GM18519 (cell line): ENCODE measurements at regions not wholly inside any gene's neighbourhood (a gene's known extent, or its start where the extent isn't known, plus 50 kb on each side); places are given as distances from the start of the nearest gene placed in this dataset.
"Not testable (repeated sequence)": the region's sequence is repeated elsewhere in the genome, so short reads cannot be mapped to it uniquely, and the experiment has no call there.

Experiments used
- ATAC-seq: cut with Tn5 transposase; IDR thresholded peaks from one replicate; pipeline ENCODE4 v1.9.1; 2021; ENCODE audit warnings: mild to moderate bottlenecking, moderate library complexity; ENCODE audit not compliant: unreplicated experiment, low FRiP score

DNA sequence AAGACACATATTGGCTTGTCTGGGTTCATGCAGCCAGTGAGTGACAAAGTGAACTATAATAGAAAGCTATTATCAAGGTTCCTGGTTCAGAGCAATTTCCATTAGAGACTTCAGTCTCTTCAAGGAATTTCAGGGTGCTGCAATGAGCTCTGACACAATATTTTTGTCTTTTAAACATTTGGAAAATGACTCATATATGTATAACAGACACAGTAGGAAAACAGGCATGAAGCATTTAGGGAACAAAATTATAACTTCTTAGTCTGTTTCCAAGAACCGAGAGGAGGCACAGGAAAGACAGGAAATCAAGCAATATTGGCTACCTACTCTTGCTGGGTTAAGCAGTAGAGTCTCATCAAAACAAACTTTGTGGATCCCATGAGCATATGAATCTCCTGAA lies 170.4 kb downstream of the PTPRC start:
- ATAC-seq, result no peak

GRCh38 chr1:198811449-198811848 lies 172.6 kb downstream of the PTPRC start:
- no peak for ATAC-seq

- no peak for ATAC-seq
Measured at GRCh38 chr1:198823626-198824025, 184.8 kb downstream of the PTPRC start.

DNA sequence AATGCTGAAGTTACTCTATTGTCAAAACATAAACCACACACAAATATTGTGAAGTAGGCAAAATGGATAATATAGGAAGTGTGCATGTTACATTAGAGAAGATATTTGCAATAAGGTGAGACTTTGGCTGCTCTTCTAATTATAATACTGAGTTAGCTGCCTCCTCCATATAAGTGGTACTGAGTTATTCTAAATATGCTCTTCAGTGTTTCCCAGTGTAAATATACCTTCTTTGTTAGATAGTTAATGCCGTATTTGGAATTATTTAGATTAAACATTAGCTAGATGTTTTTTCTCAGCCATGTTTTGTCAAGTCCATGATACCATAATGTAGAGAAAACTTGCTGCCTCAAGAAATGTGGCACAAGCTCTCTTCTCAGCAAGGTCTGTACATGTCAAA lies 186.4 kb downstream of the PTPRC start:
- no peak for ATAC-seq

- no peak for ATAC-seq
Measured at GRCh38 chr1:198829356-198829755, 190.5 kb downstream of the PTPRC start.

- ATAC-seq, result no peak
Measured at GRCh38 chr1:198829944-198830343, 191.1 kb downstream of the PTPRC start.

- no peak for ATAC-seq
Measured at GRCh38 chr1:198830412-198830811, 191.6 kb downstream of the PTPRC start.

GRCh38 chr1:198833706-198834503 lies 195.1 kb downstream of the PTPRC start:
- ATAC-seq, result no peak

GRCh38 chr1:198837278-198838021 lies 198.6 kb downstream of the PTPRC start:
- no peak for ATAC-seq

GRCh38 chr1:198838022-198838342 lies 199.1 kb downstream of the PTPRC start:
- no peak for ATAC-seq

GRCh38 chr1:198841477-198841876 lies 202.6 kb downstream of the PTPRC start:
- no peak for ATAC-seq

DNA sequence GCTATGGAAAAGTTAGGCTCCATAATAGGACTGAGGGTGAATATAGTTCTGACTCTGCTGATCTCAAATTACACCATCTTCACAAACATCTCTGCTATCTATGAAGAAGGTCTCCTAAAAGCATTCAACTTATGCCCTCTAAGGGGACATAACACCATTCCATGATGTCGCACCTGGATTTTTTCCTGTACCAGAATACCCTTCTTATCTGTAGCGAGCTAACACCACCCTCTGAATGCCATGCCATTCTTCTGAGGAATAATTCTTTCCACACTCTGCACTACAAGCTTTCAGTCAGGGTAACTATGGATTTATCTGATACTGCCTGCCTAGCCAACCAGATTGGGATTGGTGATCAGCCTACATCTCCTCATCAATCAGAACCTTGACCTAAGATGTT lies 203.8 kb downstream of the PTPRC start:
- ATAC-seq, result no peak

DNA sequence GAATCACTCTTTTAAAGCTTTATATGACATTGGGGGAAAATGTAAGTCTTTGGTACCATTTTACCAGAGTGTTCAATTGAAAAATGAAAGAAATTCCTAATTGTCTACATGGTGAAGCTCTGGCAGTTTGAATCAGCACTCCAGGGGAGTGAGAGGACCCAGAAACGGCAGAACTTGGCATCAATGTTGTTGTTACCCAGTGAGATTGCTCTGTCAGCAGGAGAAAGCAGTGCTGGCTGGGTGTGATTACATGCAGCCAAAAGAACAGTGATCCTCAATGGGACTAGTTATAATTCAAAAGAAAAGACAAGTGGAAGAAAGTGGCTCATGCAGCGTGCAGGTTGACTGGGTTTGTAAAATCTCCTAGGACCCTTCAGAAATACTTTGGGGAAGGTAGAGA lies 206.4 kb downstream of the PTPRC start:
- ATAC-seq, result no peak

DNA sequence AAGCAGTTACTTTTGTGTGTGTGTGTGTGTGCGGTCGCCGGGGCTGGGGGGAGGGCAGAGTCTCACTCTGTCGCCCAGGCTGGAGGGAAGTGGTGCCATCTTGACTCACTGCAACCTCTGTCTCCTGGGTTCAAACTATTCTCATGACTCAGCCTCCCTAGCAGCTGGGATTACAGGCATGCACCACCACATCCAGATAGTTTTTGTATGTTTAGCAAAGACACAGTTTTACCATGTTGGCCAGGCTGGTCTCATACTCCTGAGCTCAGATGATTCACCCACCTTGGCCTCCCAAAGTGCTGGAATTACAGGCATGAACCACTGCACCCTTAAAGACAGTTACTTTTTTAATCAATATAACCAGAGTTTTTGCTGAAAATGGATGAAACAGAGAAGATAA lies 207.0 kb downstream of the PTPRC start:
- ATAC-seq, result no peak

DNA sequence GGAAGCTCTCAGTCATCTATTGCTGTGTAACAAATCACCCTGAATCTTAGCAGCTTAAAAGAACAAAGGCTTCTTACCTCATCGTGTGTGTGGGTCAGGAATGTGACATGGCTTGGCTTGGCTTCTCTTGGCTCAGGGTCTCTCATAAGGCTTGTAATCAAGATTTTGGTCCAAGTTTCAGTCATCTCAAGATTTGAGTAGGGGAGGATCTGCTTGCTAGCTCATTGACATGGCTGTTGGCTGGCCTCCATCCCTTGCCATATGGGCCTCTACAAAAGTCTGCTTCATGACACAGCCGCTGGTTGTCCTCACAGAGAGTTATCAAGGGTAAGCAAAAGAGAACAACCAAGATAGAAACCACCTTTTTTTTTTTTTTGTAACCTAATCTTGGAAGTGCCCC lies 207.7 kb downstream of the PTPRC start:
- no peak for ATAC-seq

DNA sequence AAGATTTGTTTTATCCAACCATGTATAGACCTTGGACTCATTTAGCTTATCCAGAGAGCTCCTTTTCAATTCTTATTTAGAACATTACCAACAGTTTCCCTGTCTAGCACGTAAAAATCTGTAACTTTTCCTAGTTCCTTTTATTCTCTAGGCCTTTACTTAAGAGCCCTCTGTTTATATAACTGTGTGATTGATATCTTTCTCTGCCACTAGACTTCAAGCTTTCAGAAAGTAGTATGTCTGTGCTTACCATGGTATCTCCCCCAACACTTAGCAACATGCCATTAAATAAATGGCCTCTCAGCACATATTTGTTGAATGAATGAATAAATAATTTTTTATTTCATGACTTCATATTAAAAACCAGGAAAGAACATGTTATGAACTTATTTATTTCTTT lies 209.4 kb downstream of the PTPRC start:
- ATAC-seq, result no peak

DNA sequence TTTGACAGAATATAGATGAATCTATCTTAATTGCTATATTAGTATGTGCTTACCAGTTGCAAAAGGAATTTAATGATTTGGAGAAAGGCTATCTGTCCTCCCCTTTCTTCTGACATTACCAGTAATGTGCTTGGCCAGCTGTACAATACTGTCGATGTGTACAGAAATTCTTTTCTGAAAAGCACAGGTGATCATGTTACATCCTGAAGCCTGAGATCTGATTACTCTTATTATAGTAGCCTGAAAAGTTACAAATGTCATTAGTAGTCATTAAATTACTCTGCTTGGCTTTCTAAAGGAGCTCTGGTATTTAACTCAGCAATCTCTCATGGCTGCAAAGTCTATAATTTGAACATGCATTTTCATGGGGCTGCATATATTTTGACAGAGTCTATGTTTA lies 209.8 kb downstream of the PTPRC start:
- no peak for ATAC-seq

DNA sequence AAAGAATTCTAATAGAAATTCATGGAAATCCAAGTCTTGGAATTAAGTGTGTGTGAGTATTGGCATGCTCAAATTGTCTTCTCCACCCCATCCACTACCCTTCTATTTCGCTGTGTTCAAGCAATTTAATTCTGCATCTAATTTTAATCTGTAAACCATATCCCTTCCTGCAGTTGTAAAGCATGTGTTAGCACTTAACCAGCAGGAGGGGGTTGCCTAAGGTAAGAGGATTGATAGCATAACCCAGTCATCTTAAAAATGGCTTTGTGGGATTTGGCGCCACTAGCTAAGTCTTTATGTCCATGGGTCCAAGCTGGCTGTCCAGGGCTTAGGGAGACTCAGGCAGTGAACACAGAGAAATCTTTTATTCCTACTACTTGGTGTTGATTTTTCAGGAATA lies 210.3 kb downstream of the PTPRC start:
- ATAC-seq, result no peak

- no peak for ATAC-seq
Measured at GRCh38 chr1:198850196-198850595, 211.4 kb downstream of the PTPRC start.

GRCh38 chr1:198850966-198851365 lies 212.1 kb downstream of the PTPRC start:
- not testable (repeated sequence) for ATAC-seq

- no peak for ATAC-seq
Measured at GRCh38 chr1:198856601-198857000, 217.8 kb downstream of the PTPRC start.

- ATAC-seq, result no peak
Measured at GRCh38 chr1:198858033-198858432, 219.2 kb downstream of the PTPRC start.
